RCC 7860 (cell line): ENCODE measurements at regions not wholly inside any gene's neighbourhood (a gene's known extent, or its start where the extent isn't known, plus 50 kb on each side); places are given as distances from the start of the nearest gene placed in this dataset.

ENCODE experiments used
- DNase-seq: peaks from one replicate; pipeline ENCODE4 v3.0.0-alpha.2; 2015; ENCODE audit warnings: low spot score
- FAIRE-seq: peaks from 2 replicates; lab custom pipeline; 2012; peaks lifted over from hg19 to GRCh38; lab: Jason Lieb, UNC

GRCh38 chr13:107529035-107529434 lies 686.3 kb downstream of the LIG4 start:
- FAIRE-seq = no peak
- no peak for DNase-seq

GRCh38 chr13:107518780-107519179 lies 696.6 kb downstream of the LIG4 start:
- DNase-seq = no peak
- no peak for FAIRE-seq

GRCh38 chr13:107518292-107518691 lies 697.0 kb downstream of the LIG4 start:
- FAIRE-seq = no peak
- no peak for DNase-seq

GRCh38 chr13:107516517-107516916 lies 698.8 kb downstream of the LIG4 start:
- DNase-seq (no peak), FAIRE-seq (no peak)

- DNase-seq (no peak), FAIRE-seq (no peak)
Observed at GRCh38 chr13:107512551-107512950, 702.8 kb downstream of the LIG4 start.

GRCh38 chr13:107497661-107498060 lies 717.7 kb downstream of the LIG4 start:
- DNase-seq = no peak
- FAIRE-seq = no peak

GRCh38 chr13:107493266-107493665 lies 722.1 kb downstream of the LIG4 start:
- DNase-seq = no peak
- no peak for FAIRE-seq

- DNase-seq = no peak
- FAIRE-seq = no peak
Observed at GRCh38 chr13:107482688-107483087, 732.6 kb downstream of the LIG4 start.

DNA sequence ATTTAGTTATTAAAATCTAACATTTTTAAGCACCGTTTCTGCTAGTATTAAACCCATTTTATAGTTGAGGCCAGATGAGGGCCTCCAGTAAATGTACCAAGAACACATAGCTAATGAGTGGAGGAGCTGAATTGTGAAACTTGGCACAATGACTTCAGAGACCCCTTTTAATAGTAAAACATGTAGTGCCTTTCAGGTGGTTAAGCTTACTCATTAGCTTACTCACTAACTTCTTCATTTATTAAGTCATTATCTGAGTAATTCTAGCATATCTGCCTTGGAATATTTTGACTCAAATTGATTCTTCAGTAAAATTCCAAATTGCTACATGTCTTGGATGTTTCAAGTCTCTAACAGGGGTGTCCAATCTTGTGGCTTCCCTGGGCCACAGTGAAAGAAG lies 735.2 kb downstream of the LIG4 start:
- DNase-seq = no peak
- no peak for FAIRE-seq

GRCh38 chr13:107477772-107478379 lies 737.5 kb downstream of the LIG4 start:
- DNase-seq (no peak), FAIRE-seq (no peak)

DNA sequence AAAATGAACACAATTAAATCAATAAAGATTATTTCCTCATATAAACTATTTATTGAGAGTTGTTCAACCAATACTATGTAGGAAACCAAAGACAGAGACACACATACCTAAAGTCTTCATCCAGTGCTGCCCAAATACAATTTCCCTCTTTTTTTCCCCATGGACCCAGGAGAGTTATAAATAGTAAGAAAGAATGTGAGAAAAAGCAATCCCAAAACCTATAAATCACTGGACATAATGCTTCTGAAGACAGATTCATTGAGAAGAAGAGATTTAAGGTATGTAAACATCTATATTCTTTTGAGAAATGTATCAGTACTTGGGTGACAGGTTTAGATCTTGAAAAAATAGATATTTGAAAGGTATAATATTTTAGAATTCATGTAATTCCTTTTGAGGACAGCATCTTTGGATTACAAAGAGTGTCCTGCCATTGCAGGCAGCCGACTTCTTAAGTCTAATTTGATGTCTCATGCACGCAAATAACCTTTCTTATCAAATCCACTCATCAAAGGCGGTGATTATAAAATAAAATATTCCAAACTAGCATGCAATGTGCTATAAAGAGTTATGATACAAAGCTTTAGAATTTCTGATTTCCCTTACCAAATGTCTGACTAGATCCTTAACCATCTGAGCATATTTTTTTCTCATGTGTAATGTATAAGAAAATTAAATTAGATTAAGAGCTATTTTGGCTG lies 739.4 kb downstream of the LIG4 start:
- no peak for DNase-seq
- FAIRE-seq = no peak

DNA sequence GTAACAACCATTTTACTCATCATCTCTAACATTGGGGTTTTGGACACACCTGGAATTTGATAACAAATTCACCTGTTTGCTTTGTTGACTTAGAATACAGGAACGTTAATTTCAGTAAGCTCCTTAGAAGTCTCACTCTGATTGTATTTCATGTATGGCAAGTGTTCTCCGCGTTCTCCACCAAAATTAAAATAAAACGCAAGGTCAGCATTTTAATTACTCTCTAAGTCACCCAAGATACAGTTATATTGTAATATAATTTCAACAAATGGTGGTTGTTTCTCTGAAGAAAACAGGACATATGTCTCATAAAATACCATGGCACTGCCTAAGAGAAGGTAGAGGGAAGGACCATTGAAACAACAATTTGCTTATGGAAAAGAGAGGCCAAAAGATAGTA lies 742.1 kb downstream of the LIG4 start:
- no peak for FAIRE-seq
- no peak for DNase-seq

DNA sequence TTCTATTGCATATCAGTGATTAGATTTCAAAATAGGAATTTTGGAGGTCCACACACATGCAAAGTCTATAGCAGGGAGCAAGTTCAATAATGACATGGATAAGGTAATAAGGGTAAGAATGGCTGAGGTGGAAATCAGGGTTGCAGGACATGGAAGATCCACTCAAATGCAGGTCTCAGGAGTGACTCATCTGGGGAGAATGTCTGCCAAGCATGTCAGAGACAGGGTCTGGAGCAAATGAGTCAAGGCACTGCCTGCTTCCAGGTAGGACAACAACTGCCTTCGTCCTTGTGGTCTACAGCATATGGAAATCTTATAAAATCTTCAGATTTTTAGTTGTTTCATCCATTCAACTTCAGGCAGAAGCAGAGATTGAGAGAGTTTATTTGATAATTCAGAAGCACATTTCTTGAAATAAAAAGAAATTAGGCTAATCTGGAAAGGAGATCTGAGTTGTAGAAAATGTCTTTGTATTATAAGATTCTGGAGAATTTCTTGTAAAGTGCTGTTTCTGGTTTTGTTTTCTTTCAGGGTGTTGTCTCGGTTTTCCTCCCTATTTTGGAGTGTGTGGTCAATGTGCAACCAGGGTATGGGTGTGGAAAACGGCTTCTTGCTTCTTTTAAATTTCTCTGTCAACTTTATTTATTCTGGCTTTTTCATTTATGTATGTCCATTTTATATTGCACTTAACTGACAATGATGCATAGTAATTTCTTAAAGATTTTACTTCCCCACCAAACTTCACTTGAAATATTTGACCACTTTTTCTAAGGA lies 748.8 kb downstream of the LIG4 start:
- DNase-seq (peak; percentile 66), FAIRE-seq (peak; percentile 73)

DNA sequence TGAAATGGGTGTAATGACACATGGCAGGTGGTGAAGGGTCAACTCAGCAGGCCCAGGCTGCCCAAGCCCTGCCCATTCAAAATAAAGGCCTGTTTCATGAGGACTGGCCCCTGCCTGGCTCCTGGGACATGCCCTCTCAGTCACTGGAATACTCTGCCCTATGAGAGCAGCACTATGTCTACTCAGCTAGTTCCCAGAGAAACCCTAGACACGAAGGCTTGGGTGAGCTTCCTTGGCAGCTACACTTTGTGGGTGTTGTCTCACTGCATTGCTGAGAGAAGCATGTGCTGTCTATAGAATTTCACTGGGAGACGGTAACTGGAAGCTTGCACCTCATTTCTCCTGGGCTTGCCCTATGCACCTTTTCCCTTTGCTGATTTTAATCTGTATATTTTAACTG lies 752.8 kb downstream of the LIG4 start:
- FAIRE-seq = no peak
- DNase-seq = no peak

- FAIRE-seq (no peak), DNase-seq (no peak)
Observed at GRCh38 chr13:107461751-107462150, 753.6 kb downstream of the LIG4 start.

GRCh38 chr13:107459430-107459829 lies 755.9 kb downstream of the LIG4 start:
- DNase-seq (no peak), FAIRE-seq (no peak)

DNA sequence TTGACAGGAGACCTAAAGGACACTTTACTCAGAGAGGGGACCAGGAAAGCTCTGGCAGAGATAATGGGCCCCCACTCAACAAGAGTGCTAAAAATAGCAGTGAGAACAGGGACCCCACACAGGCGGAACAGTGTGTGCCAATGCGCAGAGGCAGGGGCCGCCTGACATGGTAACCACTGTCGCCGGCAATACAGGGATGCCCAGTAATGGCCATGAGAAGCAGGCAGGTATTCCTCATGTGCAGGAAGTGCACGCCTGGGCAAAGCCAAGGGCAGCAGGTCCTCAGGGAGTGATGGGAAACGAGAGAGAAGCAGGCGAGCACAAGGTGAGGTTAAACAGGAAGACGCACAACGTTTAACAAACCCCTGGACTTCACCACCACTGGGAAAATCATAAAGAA lies 757.1 kb downstream of the LIG4 start:
- DNase-seq = no peak
- FAIRE-seq = no peak

- no peak for FAIRE-seq
- DNase-seq = no peak
Observed at GRCh38 chr13:107457686-107458085, 757.6 kb downstream of the LIG4 start.

- DNase-seq (no peak), FAIRE-seq (no peak)
Observed at GRCh38 chr13:107456431-107456830, 758.9 kb downstream of the LIG4 start.

DNA sequence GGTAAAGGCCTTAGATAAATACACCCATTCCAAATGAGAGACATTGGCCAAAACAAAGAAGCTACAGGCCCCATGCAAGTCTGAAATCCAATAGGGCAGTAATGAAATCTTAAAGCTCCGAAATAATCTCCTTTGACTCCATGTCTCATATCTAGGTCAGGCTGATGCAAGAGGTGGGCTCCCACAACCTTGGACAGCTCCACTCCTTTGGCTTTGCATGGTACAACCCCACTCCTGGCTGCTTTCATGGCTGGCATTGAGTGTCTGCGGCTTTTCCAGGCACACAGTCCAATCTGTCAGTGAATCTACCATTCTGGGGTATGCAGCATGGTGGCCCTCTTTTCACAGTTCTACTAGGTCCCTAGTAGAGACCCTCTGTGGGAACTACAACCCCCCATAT lies 762.5 kb downstream of the LIG4 start:
- FAIRE-seq = no peak
- DNase-seq = no peak

- peak; percentile 92 for FAIRE-seq
Observed at GRCh38 chr13:107450931-107451330, 764.4 kb downstream of the LIG4 start.

DNA sequence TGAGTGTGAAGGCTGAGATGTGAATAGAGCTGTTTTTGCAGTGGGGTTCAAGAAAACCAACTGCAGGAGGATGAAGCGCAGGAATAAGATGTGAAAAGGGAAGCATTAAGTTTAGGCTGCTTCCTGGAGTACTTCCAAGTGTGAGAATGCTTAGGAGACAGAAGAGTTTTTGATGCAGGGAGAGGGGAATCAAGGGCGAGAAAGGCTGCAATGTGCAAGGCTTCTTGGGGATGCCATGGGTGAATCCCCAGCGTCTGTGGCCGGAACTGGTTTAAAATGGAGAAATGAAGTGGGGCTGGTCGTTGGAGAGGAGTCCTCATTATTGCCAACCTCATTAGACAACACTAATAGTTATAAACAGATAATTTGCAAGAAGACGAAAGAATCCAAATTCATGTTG lies 764.9 kb downstream of the LIG4 start:
- FAIRE-seq (no peak), DNase-seq (no peak)

More at GRCh38 chr13:107450931-107451330, 764.4 kb downstream of the LIG4 start:
- DNase-seq = peak; percentile 92
